ACHN (cell line): ENCODE measurements at regions not wholly inside any gene's neighbourhood (a gene's known extent, or its start where the extent isn't known, plus 50 kb on each side); places are given as distances from the start of the nearest gene placed in this dataset.

Experiments used
- DNase-seq: peaks from one replicate; pipeline ENCODE4 v3.0.0-alpha.2; 2015
- in situ Hi-C: cut with HindIII; loops from 2 replicates; pipeline ENCODE4 v1.10.0; 2017; ENCODE audit warnings: low sequenced_read_pairs, low pct_ligation_motif_present, low pct_unique_long_range_greater_than_20kb

DNA sequence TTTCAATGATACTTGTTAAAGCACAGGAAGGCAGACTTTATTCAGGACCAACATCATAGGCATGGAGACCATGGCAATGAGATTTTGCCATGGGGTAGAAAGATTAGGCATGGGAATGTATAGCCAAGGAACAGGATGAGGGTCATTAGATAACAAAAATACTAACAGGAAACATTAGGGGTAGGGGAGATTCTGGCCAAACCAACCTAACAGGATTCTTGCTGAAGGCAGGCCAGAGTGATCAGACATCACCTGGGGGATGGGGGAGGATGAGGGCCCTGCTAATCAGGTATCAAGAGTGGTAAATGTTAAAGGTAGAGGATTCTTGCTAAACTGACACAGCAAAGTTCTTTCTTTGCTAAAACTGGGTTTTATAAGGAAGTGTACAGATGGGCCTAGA is 481.8 kb downstream of the ETS1 start:
- in situ Hi-C loops, result no loop called here
- no peak for DNase-seq

DNA sequence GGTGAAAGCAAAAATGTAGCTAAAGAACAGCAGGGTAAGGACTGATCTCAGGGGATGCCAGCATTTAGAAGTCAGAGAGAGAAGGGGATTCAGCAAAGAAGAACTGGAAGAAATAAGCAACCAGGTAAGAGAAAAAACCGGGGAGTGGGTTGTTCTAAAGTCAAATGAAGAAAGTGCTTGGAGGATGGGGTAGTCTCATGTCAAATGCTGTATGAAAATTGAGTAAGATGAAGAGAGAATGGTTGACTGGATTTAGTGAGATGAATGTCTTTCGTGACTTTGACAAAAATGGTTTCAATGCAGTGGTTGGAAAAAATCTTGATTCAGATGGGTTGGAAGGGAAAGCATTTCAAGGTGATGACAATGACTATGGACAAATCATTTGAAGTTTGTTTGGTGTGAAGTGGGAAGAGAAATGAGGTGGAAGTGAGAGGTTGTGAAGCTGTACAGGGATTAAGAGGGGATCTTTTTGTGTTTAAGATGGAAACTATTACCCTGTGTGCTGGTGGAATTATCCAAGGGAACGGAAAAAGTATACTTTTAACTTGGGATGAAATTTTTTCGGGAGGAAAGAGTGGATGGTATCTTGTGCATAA is 484.0 kb downstream of the ETS1 start:
- in situ Hi-C loops, result no loop called here

DNA sequence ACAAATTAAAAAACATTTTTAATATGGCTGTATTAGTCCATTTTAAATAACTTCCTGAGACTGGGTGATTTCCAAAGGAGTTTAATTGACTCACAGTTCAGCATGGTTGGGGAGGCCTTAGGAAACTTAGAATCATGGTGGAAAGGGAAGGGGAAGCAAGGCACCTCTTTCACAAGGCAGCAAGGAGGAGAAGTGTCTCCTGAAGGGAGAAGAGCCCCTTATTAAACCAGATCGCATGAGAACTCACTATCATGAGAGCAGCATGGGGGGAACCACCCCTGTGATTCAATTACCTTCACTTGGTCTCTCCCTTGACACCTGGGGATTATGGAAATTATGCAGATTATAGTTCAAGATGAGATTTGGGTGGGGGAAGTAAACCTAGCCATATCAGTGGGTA is 488.6 kb downstream of the ETS1 start:
- in situ Hi-C loops, result no loop called here
- no peak for DNase-seq

More for the DNA sequence above, 484.0 kb downstream of the ETS1 start:
- no peak for DNase-seq

DNA sequence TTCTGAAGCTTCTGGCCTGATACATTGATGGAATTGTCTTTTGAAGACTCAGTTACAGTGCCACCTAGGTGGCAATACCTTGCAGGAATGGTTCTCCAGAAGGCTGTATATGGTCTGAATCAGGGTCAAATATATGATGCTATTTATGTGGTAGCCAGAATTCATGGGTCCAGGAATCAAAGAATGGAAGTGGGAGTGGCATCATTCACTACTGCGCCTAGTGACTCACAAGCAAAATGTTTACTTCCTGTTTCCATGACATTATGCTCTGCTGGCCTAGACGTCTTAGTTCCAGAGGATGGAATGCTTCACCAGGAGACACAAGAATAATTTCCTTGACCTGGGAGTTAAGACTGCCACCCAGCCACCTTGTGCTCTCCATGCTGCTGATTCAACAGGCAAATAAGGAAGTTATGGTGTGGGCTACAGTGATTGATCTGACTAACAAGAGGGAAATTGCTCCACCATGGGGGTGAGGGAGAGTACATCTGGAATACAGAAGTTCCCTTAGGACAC is 491.8 kb downstream of the ETS1 start:
- in situ Hi-C loops, result no loop called here

DNA sequence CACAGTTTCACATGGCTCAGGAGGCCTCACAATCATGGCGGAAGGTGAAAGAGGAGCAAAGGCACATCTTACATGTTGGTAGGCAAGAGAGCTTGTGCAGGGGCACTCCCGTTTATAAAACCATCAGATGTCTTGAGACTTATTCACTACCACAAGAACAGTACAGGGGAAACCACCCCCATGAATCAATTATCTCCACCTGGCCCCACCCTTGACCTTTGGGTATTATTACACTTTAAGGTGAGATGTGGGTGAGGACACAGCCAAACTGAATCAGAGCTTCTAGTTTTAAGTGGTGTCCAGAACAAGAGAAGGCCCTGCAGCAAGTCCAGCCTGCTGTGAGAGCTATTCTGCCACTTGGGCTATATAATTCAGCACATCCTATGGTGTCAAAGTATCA is 493.7 kb downstream of the ETS1 start:
- in situ Hi-C loops, result no loop called here
- DNase-seq, result no peak

More for the DNA sequence above, 491.8 kb downstream of the ETS1 start:
- DNase-seq, result peak; percentile 1

DNA sequence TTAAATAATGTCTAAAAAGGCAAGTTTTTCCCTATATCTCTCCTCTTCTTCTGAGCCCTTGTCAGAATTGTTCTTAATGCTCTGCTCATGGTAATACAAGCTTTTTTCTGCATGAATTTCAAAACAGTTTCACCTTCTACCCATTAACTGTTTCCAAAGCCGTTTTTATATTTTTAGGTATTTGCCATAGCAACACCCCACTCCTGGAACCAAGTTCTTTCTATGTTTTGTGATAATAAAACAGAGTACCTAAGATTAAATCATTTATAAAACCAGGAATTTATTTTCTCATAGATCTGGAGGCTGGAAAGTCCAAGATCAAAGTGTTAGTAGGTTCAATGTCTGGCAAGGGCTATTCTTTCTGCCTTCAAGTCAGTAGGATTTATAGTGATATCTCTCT is 497.4 kb downstream of the ETS1 start:
- in situ Hi-C loops, result no loop called here
- no peak for DNase-seq

DNA sequence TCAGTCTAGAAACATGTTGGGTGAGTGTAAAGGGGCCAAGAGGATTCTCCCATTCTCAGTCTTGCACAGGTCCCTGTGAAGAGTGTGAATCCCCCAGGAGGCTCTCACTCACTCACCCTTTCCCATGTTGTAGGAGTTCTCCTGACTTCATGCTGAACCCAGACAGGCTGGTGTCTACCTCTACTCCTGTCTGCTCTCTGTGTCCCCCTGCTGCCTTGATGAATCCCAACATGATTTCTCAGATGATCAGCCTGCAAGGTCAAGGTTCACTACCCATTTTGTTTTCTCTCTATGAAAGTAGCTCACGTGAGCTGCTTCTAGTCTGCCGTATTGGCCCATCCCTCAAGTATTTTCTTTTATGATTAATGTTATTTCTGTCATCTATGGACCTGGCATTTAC is 500.6 kb downstream of the ETS1 start:
- DNase-seq, result no peak
- in situ Hi-C loops, result no loop called here

DNA sequence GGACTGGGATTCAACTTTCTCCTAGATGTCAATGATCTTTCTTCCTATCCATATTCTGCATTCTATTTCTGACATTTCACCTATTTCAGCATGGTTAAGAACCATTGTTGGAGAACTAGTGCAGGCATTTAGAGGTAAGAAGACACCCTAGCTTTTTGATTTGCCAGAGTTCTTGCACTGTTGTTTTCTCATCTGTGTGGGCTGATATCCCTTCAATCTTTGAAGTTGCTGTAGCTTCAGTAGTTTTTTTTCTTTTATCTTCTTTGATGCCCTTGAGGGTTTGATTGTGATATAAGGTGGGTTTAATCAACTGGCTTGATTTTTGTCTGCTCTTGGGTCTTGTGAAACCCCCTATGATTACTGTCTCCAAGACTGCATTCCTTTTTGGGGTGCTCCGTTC is 502.1 kb downstream of the ETS1 start:
- no peak for DNase-seq
- in situ Hi-C loops, result no loop called here

DNA sequence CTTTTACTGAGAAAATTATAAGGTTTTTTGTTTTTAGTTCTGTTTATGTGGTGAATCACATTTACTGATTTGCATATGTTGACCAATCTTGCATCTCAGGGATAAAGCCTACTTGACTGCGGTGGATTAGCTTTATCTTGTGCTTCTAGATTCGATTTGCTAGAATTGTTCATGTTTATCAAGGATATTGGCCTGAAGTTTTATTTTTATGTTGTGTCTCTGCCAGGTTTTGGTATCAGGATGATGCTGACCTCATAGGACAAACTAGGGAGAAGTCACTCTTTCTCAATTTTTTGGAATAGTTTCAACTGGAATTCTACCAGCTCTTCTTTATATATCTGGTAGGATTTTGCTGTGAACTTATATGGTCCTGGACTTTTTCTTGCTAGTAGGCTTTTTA is 504.8 kb downstream of the ETS1 start:
- in situ Hi-C loops, result no loop called here
- DNase-seq, result no peak

DNA sequence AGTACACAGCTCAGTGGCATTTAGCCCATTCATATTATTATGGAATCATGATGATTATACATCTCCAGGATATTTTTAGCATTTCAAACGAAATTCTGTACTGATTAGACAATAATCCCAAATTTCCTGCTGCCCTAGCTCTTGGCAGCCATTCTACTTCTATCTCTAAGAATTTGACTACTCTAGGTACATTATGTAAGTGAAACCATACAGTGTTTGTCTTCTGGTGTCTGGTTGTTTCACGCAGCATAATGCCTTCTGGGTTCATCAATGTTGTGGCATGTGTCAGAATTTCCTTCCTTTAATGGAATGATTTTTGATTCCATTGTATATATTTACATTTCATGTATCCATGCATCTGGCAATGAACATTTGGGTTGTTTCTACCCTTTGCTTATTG is 517.7 kb downstream of the ETS1 start:
- DNase-seq, result no peak
- in situ Hi-C loops, result no loop called here

DNA sequence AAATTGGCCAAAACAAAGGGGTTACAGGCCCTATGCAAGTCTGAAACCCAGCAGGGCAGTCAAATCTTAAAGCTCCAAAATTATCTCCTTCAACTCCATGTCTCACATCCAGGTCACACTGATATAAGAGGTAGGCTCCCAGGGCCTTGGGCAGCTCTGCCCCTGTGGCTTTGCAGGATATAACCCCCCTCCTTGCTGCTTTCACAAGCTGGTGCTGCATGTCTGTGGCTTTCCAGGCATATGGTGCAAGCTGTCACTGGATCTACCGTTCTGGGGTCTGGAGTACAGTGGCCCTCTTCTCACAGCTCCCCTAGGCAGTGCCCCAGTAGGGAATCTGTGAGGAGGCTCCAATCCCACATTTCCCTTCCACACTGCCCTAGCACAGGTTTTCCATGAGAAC is 519.6 kb downstream of the ETS1 start:
- in situ Hi-C loops, result no loop called here

DNA sequence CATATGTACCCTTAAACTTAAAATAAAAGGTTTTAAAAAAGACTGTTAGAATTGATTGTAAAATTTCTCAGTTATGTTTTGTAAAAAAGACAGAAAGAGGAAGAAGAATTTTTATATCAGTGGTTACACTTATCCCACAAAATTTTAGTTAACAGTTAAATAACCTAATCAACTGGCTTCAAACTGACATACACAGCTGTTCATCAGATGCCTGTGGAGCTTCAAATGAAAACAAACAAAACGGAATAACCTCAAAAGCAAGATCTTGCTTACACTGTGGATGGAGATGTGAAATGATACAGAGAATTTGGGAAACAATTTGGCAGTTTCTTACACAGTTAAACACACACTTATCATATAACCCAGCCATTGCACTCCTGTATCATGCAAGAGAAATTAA is 521.0 kb downstream of the ETS1 start:
- in situ Hi-C loops, result no loop called here
- no peak for DNase-seq

More for the DNA sequence above, 519.6 kb downstream of the ETS1 start:
- no peak for DNase-seq

DNA sequence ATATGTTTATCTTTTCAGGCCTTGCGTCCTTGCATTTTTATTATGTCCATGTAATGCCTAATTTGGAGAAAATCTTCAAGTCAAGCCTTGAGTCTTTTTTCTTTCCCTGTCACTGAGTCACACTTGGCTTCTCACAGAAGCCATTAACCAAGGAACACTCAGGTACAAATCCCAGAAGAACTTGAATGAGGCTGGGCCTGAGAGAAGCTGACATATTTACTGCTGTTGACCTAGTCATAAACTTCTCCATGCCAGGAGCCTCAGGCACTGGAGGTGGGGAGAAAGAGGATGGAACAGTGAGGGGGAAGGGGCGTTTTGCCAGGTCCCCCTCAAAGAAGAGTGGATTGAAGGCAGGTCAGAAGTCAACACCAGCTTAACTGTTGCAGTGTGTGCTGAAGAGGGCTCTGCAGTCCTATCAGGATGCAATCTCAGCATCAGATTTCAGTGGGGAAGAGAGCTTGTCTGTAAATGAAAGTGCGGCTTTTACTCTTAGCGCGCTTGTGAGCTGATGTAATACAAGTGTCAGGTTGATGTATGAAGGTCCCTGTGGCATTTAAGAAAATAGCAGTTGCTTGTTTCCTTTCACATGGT is 526.0 kb downstream of the ETS1 start:
- DNase-seq, result no peak
- in situ Hi-C loops, result no loop called here

DNA sequence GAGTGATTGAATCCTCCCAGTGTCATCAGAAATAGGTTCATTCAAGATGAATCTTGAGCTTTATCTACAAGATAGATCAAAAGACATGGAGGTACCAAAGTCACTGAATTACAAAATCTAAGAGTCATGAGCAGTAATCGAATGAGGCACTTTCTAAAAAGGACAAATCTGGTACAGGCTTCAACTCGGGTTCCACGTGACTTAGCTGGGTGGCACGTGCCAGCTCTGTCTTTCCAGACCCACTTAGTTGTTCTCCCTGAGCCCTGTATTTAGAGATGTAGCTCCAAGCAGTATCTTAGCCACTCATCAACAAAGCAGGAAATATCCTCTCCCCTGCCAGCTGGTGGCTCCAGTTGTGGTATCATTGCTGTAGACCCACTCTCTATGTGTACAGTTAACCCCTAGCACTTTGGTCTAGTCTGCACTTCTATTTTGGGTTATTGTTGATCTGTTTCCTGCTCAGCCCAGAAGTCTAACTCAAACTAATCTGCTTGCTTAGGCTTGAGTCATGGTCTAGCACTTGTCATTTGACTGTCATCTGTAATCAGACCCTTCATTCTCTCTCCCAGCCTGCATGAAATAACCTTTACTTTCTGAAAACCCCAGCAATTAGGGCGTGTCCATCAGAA is 528.7 kb downstream of the ETS1 start:
- in situ Hi-C loops, result no loop called here
- no peak for DNase-seq

DNA sequence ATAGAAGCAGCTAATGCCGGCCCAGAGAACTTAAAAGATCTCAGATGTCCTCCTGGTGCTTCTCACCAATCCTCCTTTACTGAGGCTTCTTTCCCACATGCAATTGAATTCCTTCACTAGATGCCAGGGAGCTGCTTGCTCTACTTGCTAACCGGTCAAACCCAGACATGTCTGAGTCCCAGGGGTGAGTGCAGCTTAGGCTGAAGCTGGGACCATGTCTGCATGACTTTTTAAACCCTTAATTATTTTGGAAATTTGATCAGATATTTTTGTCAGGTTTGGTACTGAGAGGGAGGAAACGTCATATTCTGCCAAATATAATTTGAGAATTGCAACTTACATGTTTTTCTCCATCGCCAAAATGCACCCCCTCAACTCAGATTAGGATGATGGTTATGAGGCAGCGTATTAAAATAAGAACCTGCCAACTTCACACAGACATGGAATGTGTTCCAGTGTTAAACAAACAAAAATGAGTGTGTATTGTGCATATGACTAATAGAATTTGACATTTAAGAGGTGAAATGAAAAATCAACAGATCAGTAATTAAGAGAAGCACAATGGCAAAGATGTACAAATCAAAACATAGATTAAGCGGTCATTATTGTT is 529.5 kb downstream of the ETS1 start:
- in situ Hi-C loops, result no loop called here
- DNase-seq, result no peak

DNA sequence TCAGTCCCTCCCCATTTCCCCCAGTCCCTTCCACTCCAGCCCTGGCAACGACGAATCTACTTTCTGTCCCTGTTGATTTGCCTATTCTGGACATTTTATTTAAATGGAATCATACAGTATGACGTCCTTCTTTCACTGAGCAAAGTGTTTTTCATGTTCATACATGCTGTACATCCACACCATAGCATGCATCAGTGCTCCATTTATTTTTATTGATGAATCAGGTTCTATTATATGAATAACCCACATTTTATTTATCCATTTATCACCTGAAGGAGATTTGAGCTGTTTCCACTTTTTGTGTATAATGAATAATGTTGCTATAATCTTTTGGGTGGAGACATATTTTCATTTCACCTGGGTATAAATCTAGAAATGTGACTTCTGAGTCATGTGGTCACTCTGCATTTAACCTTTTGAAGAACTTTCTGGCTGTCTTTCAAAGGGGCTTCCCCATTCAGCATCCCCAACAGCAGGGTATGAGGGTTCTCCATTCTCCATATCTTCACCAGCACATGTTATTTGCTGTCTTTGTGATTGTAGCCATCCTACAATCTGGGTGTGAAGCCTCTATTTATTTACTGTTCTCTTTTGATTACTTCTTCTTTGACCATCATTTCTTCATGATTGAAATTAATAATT is 531.7 kb downstream of the ETS1 start:
- in situ Hi-C loops, result no loop called here

DNA sequence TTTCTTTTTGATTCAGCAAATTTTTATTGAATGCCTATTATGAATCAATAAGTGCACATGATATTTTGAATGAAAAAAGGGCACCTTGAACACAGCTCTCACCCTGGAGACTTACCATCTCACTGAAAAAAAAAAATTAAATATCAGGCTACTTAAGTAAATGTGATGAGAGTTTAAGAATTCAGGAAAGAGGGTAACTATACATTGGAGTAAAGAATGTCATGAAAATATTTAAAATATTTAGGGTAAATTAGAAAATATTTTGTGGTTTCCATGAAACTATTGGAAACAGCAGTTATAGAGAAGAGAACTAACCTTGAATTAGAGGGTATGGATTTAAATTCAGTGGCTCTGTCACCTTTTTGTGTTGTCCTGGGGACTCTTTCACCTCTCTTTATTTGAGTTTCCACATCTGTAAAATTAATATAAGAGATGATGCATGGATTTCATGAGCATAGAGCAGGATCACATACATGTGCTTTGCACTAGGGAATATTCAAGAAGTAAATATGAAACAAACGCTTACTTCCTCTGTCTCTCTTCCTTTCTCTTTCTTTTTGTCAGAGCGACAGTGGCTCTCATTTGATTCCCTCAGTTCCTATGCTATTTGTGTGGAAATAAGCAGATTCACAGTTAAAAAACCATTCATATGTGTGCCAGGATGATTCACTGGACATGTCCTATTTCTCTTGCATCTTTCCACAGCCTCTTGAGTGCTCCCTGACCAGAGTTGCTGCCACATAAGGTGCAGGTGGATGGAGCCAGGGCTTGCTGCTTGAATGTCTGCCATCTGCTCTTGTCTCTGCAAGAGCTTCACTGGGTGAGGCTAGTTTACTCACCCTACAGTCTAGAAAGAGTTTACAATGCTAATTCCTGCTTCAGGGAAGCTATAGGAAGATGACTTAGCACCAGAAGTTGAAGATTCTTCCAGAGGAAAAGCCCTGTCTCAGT is 533.1 kb downstream of the ETS1 start:
- in situ Hi-C loops, result no loop called here
- no peak for DNase-seq

More for the DNA sequence above, 531.7 kb downstream of the ETS1 start:
- no peak for DNase-seq

DNA sequence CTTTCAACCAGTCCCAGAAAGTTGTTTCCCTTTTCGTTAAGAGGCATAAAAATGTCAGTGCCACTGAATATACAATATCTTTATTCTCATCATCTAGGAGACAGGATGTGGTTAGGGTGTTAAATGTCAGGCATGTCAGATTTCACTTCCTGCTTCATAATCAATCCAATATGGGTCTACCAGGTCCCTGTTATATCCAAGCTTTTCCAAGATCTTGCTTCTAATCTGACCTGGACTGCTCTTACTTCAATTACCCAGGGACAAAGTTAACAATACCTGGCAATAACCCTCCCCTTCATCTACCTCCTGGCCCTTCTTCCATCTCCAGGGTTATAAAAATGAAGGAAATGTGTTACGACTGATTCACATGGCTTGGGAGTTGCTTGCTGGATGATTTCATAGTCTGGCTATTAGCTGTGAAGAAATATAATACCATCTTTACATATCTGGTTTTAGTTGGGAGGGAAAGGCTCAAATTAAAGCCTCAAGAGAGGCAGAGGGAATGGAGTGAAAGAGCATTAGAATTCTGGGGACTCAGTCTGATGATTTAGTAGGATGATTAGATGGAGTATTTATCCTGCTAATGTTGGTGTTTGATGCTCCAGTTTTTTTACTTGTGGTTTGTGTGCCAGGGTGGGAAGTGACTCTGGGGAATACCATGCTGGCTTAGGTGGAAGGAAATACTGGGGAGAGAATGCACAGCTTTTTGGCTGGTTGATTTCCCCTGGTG is 534.3 kb downstream of the ETS1 start:
- no peak for DNase-seq
- in situ Hi-C loops, result no loop called here
